SIG-M5 treated with dmso at 0.1 percent for 504 hours (cell line): ENCODE measurements at regions not wholly inside any gene's neighbourhood (a gene's known extent, or its start where the extent isn't known, plus 50 kb on each side); places are given as distances from the start of the nearest gene placed in this dataset.

ENCODE experiments used
- DNase-seq: peaks from one replicate; lab custom pipeline; 2025; ENCODE audit not compliant: unreplicated experiment; lab: John Stamatoyannopoulos, UW

- DNase-seq = no peak
Measured at GRCh38 chr5:107325866-107326265, 344.9 kb downstream of the EFNA5 start.

DNA sequence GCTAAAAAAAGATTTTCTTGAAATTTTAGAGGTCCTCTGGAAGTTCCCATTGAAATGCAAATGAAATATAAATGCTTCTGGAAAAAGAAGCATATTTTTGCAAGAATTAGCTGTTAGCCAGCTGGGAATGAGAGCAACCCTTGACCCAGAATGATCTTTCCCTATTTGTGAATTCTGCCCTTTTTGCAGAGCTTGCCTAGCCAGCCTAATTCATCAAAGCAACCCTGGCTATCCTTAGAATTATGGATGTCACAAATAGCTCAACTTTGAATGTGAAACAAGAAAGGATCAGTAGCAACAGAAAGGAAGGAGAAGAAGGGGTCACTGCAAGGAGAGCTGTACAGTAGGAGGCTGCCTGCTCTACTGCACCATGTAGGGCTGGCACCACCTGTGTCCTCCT lies 345.9 kb downstream of the EFNA5 start:
- DNase-seq = no peak

GRCh38 chr5:107324071-107324470 lies 346.7 kb downstream of the EFNA5 start:
- DNase-seq = no peak

DNA sequence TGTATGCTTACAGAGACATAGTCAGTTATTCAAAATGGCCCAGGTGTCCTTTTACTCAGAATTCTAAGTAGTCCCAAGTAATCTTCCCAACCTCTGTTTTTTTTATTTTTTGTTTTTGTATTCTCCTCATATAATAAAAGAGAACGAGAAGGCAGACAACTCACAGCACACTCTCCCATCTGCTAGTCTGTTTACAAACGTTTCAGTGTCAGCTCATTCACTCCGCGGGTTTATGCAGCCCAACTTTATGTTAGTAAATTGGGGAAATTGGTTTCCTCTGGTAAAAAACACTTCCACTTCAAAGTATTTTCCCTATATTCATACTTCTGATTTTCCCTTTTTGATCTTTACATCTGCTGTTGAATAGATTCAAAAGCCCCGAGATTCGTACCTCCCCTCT lies 347.2 kb downstream of the EFNA5 start:
- no peak for DNase-seq

- DNase-seq = no peak
Measured at GRCh38 chr5:107322936-107323335, 347.8 kb downstream of the EFNA5 start.

GRCh38 chr5:107321906-107322305 lies 348.8 kb downstream of the EFNA5 start:
- no peak for DNase-seq

GRCh38 chr5:107320846-107321245 lies 349.9 kb downstream of the EFNA5 start:
- no peak for DNase-seq

GRCh38 chr5:107320376-107320775 lies 350.4 kb downstream of the EFNA5 start:
- no peak for DNase-seq

DNA sequence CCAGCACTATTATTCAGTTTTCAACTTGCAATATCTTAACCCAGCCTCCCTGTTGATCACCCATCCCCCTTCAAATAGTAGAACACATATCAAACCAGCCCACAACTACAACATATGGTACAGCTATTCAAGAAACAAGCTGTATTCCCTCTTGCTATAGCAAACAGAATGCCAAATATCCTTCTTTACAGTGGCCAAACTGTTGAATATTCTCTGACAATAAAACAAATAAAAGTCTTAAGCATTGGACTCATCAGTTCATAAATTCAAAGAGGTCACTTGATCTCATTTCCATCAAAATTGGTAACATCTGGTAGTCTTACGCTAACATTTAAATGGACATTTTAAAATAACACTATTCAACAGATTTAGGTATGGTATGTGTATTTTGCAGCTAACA lies 350.8 kb downstream of the EFNA5 start:
- no peak for DNase-seq

DNA sequence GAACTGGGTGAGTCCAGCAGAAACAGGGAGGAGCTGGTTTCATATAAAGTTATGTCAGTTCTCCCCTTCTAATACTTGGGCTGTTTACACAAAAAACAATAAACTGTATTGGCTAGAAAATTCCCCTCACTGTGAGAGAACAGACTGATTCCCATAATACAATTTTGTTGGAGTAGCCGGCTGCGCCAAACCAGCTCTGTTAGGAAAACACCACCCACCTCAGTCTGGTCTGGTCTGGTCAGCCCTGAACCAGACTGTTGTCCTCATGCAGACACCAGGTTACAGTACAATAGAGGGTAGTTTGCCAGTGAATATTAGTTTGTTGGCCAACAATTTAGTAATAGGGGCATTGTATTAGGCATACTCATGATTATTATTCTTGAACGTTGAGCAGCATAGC lies 356.4 kb downstream of the EFNA5 start:
- no peak for DNase-seq

DNA sequence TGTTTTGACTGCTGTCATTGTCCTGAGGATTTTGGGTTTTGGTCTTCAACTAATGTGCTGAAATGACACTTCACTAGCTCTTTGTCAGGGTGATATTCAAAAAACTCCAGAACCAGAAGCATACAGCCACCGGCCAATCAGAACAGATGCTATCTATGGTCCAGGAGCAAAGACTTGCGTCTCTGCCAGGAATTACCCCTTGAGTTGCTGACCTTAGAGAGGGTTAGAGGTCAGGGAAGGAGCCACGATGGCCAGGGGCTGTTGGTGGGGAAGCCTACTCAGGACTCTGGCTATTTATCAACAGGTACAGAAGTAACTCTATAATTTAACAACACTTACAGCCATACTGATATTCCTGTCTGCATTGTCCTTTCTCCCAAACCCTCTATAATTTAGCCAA lies 356.8 kb downstream of the EFNA5 start:
- DNase-seq = no peak

DNA sequence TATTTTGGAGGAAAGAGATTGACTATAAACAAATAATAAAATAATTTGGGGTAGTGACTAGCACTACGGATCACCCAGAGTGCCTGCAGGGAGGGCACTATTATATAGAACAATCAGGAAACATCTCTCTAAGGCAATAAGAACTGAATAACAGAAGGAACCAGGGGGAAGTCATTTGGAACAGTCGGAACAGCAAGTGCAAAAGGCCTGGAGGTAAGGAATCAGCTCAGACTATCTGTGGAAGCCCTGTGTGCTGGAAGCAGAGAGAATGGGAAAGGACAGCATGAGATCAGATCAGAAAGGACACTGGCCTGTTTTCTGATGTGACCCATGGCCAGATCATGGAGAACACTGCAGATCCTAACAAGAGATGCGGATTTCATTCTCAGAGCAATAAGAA lies 357.6 kb downstream of the EFNA5 start:
- no peak for DNase-seq

GRCh38 chr5:107310181-107310580 lies 360.6 kb downstream of the EFNA5 start:
- DNase-seq = no peak

- no peak for DNase-seq
Measured at GRCh38 chr5:107306594-107306993, 364.1 kb downstream of the EFNA5 start.

GRCh38 chr5:107306002-107306401 lies 364.7 kb downstream of the EFNA5 start:
- no peak for DNase-seq

GRCh38 chr5:107304684-107305083 lies 366.1 kb downstream of the EFNA5 start:
- DNase-seq = no peak

GRCh38 chr5:107303171-107303968 lies 367.4 kb downstream of the EFNA5 start:
- no peak for DNase-seq

GRCh38 chr5:107302441-107302840 lies 368.3 kb downstream of the EFNA5 start:
- no peak for DNase-seq

- DNase-seq = no peak
Measured at GRCh38 chr5:107301999-107302398, 368.7 kb downstream of the EFNA5 start.

- DNase-seq = no peak
Measured at GRCh38 chr5:107300721-107301327, 369.9 kb downstream of the EFNA5 start.

- DNase-seq = no peak
Measured at GRCh38 chr5:107296572-107296971, 374.2 kb downstream of the EFNA5 start.

DNA sequence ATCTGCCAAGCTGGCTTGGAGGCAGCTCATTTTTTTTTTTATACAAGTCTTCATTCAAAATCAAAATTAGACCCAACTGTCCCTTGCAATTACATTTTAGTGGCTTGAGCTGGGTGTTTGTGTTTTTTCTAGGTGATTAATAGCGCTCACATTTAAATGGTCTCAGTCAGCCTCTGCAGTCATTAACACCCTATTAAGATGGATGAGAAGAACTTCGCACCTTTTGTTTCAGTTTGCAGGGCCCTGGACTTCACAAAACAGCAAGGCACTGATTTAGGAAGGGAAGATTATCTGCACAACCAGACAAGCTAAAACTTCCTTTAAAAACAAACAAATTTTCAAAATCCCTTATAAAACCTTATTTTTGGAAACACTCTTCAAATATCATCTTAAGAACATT lies 374.8 kb downstream of the EFNA5 start:
- DNase-seq = no peak

DNA sequence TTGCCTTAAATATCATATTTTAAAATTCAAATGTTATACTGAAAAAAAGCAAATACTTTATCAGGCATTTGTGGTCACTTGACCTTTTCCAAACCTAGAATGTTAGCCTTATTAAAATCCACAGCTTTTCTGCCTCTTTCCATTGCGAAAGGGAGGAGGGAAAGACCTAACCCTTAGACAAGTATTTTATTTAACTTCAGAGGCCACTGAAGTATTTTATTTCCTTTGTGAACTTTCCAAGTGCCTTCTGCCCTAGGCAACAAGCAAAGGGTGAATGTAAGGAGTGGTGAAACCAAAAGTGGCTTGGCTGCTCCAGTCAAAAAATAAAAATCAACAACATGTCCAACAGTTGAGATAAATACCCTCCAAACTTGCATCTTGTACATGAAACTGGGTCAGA lies 376.1 kb downstream of the EFNA5 start:
- no peak for DNase-seq
